ENCODE measurements at regions not wholly inside any gene's neighbourhood (a gene's known extent, or its start where the extent isn't known, plus 50 kb on each side); places are given as distances from the start of the nearest gene placed in this dataset.
"Not testable (repeated sequence)": the region's sequence is repeated elsewhere in the genome, so short reads cannot be mapped to it uniquely, and the experiment has no call there.

DNA sequence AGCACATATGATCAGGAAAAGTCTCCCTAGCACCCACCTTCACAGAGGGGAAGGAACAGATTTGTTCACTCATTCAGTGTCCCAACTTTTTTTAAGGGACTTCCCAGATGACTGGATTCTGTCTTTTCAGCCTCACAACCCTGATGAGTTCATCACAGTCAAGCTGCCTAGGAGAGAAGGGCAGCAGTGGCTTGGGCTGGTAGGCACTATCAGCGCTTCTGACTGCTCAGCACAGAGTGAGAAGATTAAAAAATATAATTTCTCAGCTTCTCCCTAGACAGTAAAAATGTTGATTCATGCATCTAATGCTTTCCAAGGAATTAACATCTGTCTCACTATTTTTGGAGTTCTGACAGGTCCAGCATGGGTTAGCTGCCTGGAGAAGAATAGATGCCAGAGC is 328.2 kb downstream of the DTHD1 start:
- no peak for DNase-seq

- DNase-seq, result no peak
Measured at GRCh38 chr4:36610628-36611027, 329.2 kb downstream of the DTHD1 start.

GRCh38 chr4:36613142-36613541 is 331.7 kb downstream of the DTHD1 start:
- not testable (repeated sequence) for DNase-seq

GRCh38 chr4:36614011-36614410 is 332.6 kb downstream of the DTHD1 start:
- no peak for DNase-seq

DNA sequence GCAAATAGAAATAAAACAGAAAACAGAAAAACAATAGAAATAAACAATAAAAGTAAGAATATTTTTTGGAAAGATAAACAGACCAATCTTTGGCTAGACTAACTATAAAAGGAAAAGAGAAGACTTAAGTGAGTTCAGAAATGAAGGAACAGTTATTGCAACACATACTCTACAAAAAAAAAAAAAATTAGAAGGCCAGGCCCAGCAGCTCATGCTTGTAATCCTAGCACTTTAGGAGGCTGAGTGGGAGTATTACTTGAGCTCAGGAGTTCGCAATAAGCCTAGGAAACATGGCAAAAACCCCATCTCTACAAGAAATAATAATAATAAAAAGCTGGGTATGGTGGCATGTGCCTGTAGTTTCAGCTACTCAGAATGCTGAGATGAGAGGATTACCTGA is 336.7 kb downstream of the DTHD1 start:
- no peak for DNase-seq

- no peak for DNase-seq
Measured at GRCh38 chr4:36624030-36624429, 342.6 kb downstream of the DTHD1 start.

DNA sequence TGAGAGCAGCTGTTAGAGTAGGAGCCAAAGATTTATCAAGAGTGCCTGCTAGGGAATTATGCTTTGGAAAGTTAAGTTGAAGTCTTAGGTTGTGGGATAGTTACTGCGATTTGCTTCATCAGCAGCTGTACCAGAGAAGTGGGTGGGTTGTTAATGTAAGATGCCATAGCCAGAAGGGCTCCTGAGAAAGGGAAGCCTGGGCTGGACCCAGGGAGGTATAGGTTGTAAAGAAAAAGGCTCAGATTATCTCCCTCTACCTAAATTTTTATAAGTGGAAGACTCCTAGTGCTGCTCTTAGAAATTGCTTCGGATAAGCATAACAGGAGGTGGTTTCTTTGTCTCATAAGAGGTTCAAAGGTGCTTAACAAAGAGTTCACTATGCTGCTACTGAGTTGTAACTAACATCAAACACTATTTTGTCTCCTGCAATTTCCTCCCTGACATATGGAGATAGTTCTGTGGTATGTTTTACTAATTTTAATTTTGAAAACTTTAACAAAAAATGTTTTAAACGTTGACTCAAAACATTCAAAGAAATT is 356.9 kb downstream of the DTHD1 start:
- DNase-seq, result no peak

- DNase-seq, result no peak
Measured at GRCh38 chr4:36640876-36641275, 359.5 kb downstream of the DTHD1 start.

DNA sequence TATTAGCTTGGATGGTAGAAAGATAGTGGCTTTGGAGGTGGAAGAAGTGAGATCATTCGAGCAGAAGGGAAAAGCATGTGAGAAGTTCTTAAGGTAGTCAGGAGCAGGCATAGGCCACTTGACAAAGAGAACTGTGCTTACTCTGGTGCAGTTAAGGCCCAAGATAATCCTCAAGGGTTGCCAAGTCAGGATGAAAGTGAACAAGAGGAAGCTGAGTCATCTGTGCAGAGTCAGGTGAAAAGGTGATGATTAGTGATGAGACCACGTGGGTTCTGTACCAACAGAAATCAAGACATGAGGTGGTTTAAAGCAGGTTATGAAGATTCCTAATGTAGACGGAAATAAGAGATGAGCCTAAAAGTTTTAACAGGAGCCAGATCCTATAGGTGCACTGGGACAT is 369.8 kb downstream of the DTHD1 start:
- DNase-seq, result no peak

DNA sequence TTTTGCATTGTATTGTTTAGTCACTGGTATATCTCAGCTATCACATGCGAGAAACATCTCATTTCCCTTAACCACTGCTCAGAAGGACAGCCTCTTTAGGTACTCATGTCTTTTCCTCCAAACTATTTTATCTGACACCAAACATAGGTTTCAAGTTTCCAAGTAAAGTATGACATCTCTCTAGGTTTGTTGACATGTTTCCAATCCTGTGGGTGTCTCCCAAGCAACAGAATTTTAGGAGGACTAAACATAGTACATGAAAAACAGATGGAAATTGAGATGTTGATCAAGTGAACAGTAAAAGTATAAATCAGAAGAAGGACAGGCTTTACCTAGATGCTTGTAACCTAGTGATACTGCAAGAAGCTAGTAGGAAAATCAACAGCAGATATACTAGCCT is 371.4 kb downstream of the DTHD1 start:
- no peak for DNase-seq

DNA sequence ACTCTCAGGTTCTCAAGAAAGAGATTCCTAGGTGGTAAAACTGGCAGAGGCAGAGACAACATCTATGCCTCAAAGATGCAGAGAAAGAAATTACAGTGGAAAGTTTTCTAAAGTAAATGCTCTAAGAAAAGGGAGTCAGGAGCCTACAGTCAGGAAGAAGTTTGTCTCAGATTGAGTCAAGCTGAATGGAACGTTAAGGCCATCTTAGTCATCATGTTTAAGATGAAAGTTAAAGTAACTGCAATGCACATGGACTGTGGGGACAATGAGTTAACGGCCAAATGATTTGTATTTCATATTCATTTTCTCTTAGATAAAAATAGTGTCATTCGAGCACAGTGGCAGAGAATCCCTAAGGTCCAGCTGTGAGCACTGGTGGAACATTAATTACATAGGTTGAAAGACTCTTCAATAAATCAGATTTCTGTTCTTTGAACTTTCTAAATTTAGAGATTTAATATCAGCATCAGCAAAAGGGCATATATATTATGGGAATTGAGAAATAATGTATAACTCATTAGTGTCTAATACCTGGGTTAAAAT is 384.6 kb downstream of the DTHD1 start:
- DNase-seq, result no peak

DNA sequence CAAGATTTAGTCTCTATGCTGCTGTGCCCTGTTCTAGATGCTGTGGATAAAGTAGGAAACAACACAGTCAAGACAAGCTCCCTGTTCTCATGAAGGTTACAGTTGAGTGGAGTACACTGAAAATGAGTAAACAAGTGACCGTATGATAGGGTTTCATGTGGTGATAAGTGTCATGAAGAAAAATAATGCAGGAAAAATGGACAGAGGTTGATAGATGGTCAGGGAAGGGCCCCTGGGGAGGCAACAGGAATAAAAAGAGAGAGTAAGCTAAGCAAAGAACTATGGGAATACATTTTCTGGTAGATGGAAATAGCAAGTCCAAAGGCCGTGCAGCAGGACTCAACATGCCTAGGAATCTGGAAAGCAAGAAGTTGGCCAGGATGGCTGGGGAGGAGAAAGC is 394.0 kb downstream of the DTHD1 start:
- peak; percentile 30 for DNase-seq

- DNase-seq, result peak; percentile 63
Measured at GRCh38 chr4:36676139-36677050, 395.0 kb downstream of the DTHD1 start.

DNA sequence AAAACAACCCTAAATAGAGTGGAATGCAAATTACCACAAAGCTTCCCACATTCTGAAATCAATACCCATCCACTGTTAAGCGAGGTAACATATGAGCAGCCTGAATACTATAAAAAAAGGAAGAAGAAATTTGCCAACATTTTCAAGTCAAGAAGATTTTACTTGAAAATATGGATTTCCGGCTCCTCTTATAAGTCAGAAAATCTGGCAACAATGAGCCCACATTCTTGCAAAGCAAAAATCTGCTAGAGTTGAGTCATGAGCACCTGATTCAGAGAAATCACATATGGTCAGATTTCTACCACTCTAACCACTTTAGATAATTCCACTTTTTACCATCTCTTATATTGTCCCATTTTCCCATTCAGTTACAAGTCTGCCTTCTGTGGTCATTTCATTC is 395.7 kb downstream of the DTHD1 start:
- DNase-seq, result no peak

GRCh38 chr4:36677874-36678273 is 396.5 kb downstream of the DTHD1 start:
- peak; percentile 3 for DNase-seq

DNA sequence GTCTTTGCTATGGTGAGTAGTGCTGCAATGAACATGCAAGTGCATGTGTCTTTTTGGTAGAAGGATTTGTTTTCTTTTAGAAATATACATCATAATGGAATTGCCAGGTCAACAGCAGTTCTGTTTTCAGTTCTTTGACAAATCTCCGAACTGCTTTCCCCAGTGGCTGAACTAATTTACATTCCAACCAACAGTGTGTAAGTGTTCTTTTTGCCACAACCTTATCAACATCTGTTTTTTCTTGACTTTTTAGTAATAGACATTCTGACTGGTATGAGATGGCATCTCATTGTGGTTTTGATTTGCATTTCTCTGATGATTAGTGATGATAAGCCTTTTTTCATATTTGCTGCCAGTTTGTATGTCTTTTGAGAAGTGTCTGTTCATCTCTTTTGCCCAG is 406.3 kb downstream of the DTHD1 start:
- no peak for DNase-seq

GRCh38 chr4:36692586-36692985 is 411.2 kb downstream of the DTHD1 start:
- peak; percentile 65 for DNase-seq

GRCh38 chr4:36702245-36702644 is 420.8 kb downstream of the DTHD1 start:
- DNase-seq, result no peak

GRCh38 chr4:36704289-36704688 is 422.9 kb downstream of the DTHD1 start:
- DNase-seq, result no peak

GRCh38 chr4:36709991-36710390 is 428.6 kb downstream of the DTHD1 start:
- DNase-seq, result peak; percentile 90

DNA sequence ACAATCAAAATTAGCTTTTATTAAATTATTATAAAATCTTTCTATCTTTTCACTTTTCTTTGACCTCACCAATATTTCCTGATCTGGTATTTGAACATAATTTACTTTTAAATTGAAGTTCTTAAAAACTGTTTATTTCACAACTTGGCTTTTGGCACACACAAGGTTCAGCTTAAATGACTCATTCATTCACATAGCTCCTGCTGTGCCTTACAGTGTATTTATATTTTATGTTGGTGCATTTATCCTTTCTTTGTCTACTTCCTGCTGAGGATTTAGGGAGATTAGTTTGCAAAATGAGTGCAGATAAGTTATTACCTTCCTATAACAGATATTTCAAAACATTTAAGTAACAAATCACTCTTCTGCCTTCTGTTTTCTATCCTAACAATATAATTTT is 430.6 kb downstream of the DTHD1 start:
- peak; percentile 69 for DNase-seq

DNA sequence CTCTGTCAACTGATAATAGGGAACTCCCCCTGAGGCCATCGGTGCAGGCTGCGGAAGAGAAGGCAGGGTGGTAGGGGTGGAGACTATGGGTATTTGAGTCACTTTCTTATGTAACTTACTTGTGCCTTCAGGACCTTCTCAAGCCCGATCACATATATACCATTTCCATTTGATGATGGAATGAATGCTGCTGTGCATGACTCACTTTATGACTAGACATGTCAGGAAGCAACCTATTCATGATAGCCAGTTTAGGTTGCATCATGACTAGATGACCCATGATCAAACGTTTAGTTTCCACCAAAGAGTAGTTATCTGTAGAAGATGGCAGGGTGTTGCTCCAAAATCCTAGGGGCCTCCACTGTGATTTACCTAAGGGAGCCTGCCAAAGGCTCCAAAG is 435.5 kb downstream of the DTHD1 start:
- no peak for DNase-seq

DNA sequence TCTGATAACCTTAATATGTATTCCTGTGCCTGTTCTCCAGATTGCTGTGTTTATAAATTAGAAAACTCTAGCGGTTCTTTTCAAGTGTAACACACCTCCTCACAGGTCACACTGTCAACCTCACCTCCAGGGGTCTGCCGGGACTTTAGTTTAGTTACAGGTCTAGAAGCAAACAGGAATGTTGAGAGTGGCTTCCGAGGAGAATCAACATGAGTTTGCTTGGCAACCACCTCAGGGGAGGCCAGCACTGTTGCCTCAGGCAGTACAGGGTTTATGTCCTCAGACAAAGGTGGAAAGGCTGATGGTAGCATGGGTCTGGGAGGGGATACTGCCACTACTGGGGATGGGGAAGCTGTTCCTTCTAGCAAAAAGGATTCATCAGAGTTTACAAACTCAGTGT is 438.0 kb downstream of the DTHD1 start:
- DNase-seq, result peak; percentile 50

DNA sequence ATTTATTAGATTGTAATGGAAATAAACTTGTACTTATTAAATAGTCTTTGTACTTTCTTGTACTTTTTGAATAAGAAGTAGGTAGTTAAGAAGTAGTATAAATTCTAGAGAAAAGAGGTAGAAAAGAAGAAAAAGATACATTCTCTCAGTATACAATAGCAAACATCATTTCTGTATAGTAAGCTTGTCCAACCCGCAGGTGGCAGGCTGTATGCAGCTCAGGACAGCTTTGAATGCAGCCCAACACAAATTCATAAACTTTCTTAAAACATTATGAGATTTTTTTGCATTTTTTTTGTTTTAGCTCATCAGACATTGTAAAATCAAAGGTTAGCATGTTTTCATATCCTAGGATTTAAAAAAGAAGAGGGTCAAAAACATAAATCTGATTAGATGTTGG is 441.6 kb downstream of the DTHD1 start:
- DNase-seq, result peak; percentile 4

Measured in NCI-H69 (cell line).